HepG2 (cell line): ENCODE measurements at regions not wholly inside any gene's neighbourhood (a gene's known extent, or its start where the extent isn't known, plus 50 kb on each side); places are given as distances from the start of the nearest gene placed in this dataset.
A peak's percentile ranks its signal among the peaks of the same experiment; 100 is the strongest.

Experiments
- ATF7-NPFF ChIP-seq: sonication (generic); formaldehyde crosslinking; IDR thresholded peaks from 2 replicates; pipeline ENCODE4 v1.8.1; 2023; ENCODE audit warnings: mild to moderate bottlenecking, low read depth, missing genetic modification reagents, moderate library complexity
- CBX2 ChIP-seq, 2 experiments: fragments of 200-600 bp in 1 of 2; sonication (generic); formaldehyde crosslinking in 1 of 2; IDR thresholded peaks; 2 replicates each; pipeline versions ENCODE4 v1.7.0 to v1.8.1; 2018 to 2022; ENCODE audit warnings: low read depth in 2 of 2, low read length in 1 of 2, mild to moderate bottlenecking in 1 of 2, missing genetic modification reagents in 1 of 2
- CEBPG ChIP-seq: IDR thresholded peaks from 2 replicates; pipeline ENCODE4 v1.6.1; 2016
- E2F5 ChIP-seq: sonication (generic); formaldehyde crosslinking; conservative IDR thresholded peaks from 2 replicates; pipeline ENCODE4 v1.4.0; 2020; ENCODE audit warnings: missing genetic modification reagents
- HNRNPL ChIP-seq: fragments of 200-400 bp; formaldehyde crosslinking; IDR thresholded peaks from 2 replicates; pipeline ENCODE4 v1.6.1; 2017; ENCODE audit warnings: mild to moderate bottlenecking, low read depth, low read length
- IKZF4 ChIP-seq: sonication (generic); formaldehyde crosslinking; IDR thresholded peaks from 2 replicates; pipeline ENCODE4 v1.5.1; 2020; ENCODE audit warnings: borderline replicate concordance, mild to moderate bottlenecking, low read depth, missing genetic modification reagents; ENCODE audit errors: not compliant biosample characterization
- MBNL3 ChIP-seq: fragments of 250-450 bp; sonication (Bioruptor Pico); conservative IDR thresholded peaks from 2 replicates; pipeline ENCODE4 v1.8.0; 2022; ENCODE audit warnings: mild to moderate bottlenecking, inconsistent platforms
- NAIF1 ChIP-seq: sonication (generic); formaldehyde crosslinking; IDR thresholded peaks from 2 replicates; pipeline ENCODE4 v1.5.0; 2020; ENCODE audit warnings: mild to moderate bottlenecking, missing genetic modification reagents, borderline replicate concordance
- NFYC ChIP-seq: IDR thresholded peaks from 2 replicates; pipeline ENCODE4 v1.6.1; 2016; ENCODE audit warnings: missing genetic modification reagents, missing compliant biosample characterization
- PHF20 ChIP-seq: sonication (generic); formaldehyde crosslinking; IDR thresholded peaks from 2 replicates; pipeline ENCODE4 v1.5.0; 2020; ENCODE audit warnings: mild to moderate bottlenecking, missing genetic modification reagents
- RFX3 ChIP-seq: IDR thresholded peaks from 2 replicates; pipeline ENCODE4 v1.6.1; 2016; ENCODE audit warnings: missing biosample characterization, missing genetic modification reagents
- STAT6 ChIP-seq: sonication (generic); formaldehyde crosslinking; IDR thresholded peaks from 2 replicates; pipeline ENCODE4 v1.4.0; 2020; ENCODE audit warnings: missing genetic modification reagents, mild to moderate bottlenecking, borderline replicate concordance
- ZNF234 ChIP-seq: sonication (generic); formaldehyde crosslinking; conservative IDR thresholded peaks from 2 replicates; pipeline ENCODE4 v1.5.1; 2020; ENCODE audit warnings: mild to moderate bottlenecking, missing genetic modification reagents
- ZNF24 ChIP-seq: fragments of 450-650 bp; IDR thresholded peaks from 2 replicates; pipeline ENCODE4 v1.6.1; 2017; ENCODE audit warnings: antibody characterized with exemption, mild to moderate bottlenecking
- ZNF263 ChIP-seq: sonication (generic); formaldehyde crosslinking; IDR thresholded peaks from 2 replicates; pipeline ENCODE4 v1.4.0; 2020; ENCODE audit warnings: missing genetic modification reagents
- ZNF782 ChIP-seq: sonication (generic); formaldehyde crosslinking; IDR thresholded peaks from 2 replicates; pipeline ENCODE4 v1.4.0; 2020; ENCODE audit warnings: missing genetic modification reagents, mild to moderate bottlenecking, borderline replicate concordance
- ZSCAN31 ChIP-seq: sonication (generic); formaldehyde crosslinking; IDR thresholded peaks from 2 replicates; pipeline ENCODE4 v1.5.0; 2020; ENCODE audit warnings: low read depth, mild to moderate bottlenecking, missing genetic modification reagents
- TF ChIP-seq, protein P1 (sequence below): sonication (generic); formaldehyde crosslinking; IDR thresholded peaks from one replicate; pipeline ENCODE4 v1.5.1; 2020; ENCODE audit warnings: mild to moderate bottlenecking, missing genetic modification reagents; ENCODE audit errors: not compliant biosample characterization

GRCh38 chr16:79770244-79771064 lies 169.9 kb upstream of the MAF start (continued):
- TF ChIP-seq, protein P1, sequence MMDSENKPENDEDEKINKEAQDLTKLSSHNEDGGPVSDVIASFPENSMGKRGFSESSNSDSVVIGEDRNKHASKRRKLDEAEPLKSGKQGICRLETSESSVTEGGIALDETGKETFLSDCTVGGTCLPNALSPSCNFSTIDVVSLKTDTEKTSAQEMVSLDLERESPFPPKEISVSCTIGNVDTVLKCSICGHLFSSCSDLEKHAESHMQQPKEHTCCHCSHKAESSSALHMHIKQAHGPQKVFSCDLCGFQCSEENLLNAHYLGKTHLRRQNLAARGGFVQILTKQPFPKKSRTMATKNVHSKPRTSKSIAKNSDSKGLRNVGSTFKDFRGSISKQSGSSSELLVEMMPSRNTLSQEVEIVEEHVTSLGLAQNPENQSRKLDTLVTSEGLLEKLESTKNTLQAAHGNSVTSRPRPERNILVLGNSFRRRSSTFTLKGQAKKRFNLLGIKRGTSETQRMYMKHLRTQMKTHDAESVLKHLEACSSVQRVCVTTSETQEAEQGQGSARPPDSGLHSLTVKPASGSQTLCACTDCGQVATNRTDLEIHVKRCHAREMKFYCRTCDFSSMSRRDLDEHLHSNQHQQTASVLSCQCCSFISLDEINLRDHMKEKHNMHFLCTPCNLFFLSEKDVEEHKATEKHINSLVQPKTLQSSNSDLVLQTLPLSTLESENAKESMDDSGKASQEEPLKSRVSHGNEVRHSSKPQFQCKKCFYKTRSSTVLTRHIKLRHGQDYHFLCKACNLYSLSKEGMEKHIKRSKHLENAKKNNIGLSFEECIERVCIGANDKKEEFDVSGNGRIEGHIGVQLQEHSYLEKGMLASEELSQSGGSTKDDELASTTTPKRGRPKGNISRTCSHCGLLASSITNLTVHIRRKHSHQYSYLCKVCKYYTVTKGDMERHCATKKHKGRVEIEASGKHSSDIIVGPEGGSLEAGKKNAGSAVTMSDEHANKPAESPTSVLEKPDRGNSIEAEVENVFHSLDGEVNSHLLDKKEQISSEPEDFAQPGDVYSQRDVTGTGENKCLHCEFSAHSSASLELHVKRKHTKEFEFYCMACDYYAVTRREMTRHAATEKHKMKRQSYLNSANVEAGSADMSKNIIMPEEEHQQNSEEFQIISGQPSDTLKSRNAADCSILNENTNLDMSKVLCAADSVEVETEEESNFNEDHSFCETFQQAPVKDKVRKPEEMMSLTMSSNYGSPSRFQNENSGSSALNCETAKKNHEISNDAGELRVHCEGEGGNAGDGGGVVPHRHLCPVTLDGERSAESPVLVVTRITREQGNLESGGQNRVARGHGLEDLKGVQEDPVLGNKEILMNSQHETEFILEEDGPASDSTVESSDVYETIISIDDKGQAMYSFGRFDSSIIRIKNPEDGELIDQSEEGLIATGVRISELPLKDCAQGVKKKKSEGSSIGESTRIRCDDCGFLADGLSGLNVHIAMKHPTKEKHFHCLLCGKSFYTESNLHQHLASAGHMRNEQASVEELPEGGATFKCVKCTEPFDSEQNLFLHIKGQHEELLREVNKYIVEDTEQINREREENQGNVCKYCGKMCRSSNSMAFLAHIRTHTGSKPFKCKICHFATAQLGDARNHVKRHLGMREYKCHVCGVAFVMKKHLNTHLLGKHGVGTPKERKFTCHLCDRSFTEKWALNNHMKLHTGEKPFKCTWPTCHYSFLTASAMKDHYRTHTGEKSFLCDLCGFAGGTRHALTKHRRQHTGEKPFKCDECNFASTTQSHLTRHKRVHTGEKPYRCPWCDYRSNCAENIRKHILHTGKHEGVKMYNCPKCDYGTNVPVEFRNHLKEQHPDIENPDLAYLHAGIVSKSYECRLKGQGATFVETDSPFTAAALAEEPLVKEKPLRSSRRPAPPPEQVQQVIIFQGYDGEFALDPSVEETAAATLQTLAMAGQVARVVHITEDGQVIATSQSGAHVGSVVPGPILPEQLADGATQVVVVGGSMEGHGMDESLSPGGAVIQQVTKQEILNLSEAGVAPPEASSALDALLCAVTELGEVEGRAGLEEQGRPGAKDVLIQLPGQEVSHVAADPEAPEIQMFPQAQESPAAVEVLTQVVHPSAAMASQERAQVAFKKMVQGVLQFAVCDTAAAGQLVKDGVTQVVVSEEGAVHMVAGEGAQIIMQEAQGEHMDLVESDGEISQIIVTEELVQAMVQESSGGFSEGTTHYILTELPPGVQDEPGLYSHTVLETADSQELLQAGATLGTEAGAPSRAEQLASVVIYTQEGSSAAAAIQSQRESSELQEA: no peak
- TF ChIP-seq ZNF24: no peak
- TF ChIP-seq ZSCAN31 (CRISPR knock-in tag): no peak
- no peak for TF ChIP-seq ZNF782
- no peak for TF ChIP-seq MBNL3 (CRISPR knock-in tag)
- TF ChIP-seq PHF20 (CRISPR knock-in tag): no peak
- TF ChIP-seq ZNF263 (CRISPR knock-in tag): no peak
- TF ChIP-seq NAIF1 (CRISPR knock-in tag): no peak
- TF ChIP-seq IKZF4 (CRISPR knock-in tag): no peak
- TF ChIP-seq STAT6 (CRISPR knock-in tag): no peak
- TF ChIP-seq ZNF234 (CRISPR knock-in tag): no peak
- no peak for TF ChIP-seq RFX3 (CRISPR knock-in tag)
- TF ChIP-seq NFYC (CRISPR knock-in tag): peak; percentile 84
- no peak for TF ChIP-seq CBX2 (IDR thresholded peaks at IDR 0.05; ENCODE audit: low read depth, low read length)
- peak; percentile 38; the same call in 1 of the 2 replicates for TF ChIP-seq CBX2 (CRISPR knock-in tag; IDR thresholded peaks at IDR 0.05; ENCODE audit: low read depth)
- no peak for TF ChIP-seq HNRNPL
- no peak for TF ChIP-seq CEBPG (CRISPR knock-in tag)
- TF ChIP-seq ATF7-NPFF (CRISPR knock-in tag): peak; percentile 22; the same call in 1 of the 2 replicates
- TF ChIP-seq E2F5 (CRISPR knock-in tag): no peak
